Loucy (cell line): ENCODE measurements at regions not wholly inside any gene's neighbourhood (a gene's known extent, or its start where the extent isn't known, plus 50 kb on each side); places are given as distances from the start of the nearest gene placed in this dataset.

ENCODE experiments used
- H2AFZ ChIP-seq: fragments of 200-600 bp; sonication (generic); 2 replicates; pipeline ENCODE4 v1.6.0; 2016; ENCODE audit warnings: antibody characterized with exemption, mild to moderate bottlenecking, low read length, moderate library complexity
- H3F3A ChIP-seq: fragments of 200-600 bp; 2 replicates; pipeline ENCODE4 v1.6.0; 2016; ENCODE audit warnings: antibody characterized with exemption, low read depth, mild to moderate bottlenecking
- H3K27me3 ChIP-seq: fragments of 200-600 bp; sonication (generic); 2 replicates; pipeline ENCODE4 v1.6.1; 2014; ENCODE audit warnings: low read length, mild to moderate bottlenecking; ENCODE audit not compliant: insufficient read depth, poor library complexity, severe bottlenecking
- H3K36me3 ChIP-seq: fragments of 200-600 bp; sonication (generic); 2 replicates; pipeline ENCODE4 v1.6.1; 2016; ENCODE audit warnings: low read length; ENCODE audit not compliant: insufficient read depth
- H3K4me1 ChIP-seq: fragments of 200-600 bp; sonication (generic); 2 replicates; pipeline ENCODE4 v1.5.1; 2014; ENCODE audit warnings: low read length, mild to moderate bottlenecking; ENCODE audit not compliant: insufficient read depth, poor library complexity, severe bottlenecking
- H3K4me2 ChIP-seq: fragments of 200-600 bp; sonication (generic); 2 replicates; pipeline ENCODE4 v1.6.0; 2014; ENCODE audit warnings: antibody characterized with exemption, low read length, low read depth, mild to moderate bottlenecking; ENCODE audit not compliant: poor library complexity, severe bottlenecking
- H3K4me3 ChIP-seq: fragments of 200-600 bp; sonication (generic); 2 replicates; pipeline ENCODE4 v1.5.1; 2014; ENCODE audit warnings: low read length, mild to moderate bottlenecking, mixed read lengths; ENCODE audit not compliant: poor library complexity, severe bottlenecking
- H3K79me2 ChIP-seq: fragments of 200-600 bp; sonication (generic); 2 replicates; pipeline ENCODE4 v1.6.1; 2014; ENCODE audit warnings: low read length; ENCODE audit not compliant: insufficient read depth
- H3K9ac ChIP-seq: fragments of 200-600 bp; sonication (generic); 2 replicates; pipeline ENCODE4 v1.6.0; 2014; ENCODE audit warnings: mild to moderate bottlenecking, low read depth, low read length, moderate library complexity; ENCODE audit not compliant: poor library complexity, severe bottlenecking
- H3K9me2 ChIP-seq: fragments of 200-600 bp; sonication (generic); replicated peaks from 2 replicates; pipeline ENCODE4 v1.6.1; 2016; ENCODE audit warnings: low read depth, low read length, mixed read lengths
- H3K9me3 ChIP-seq: fragments of 200-600 bp; sonication (generic); 2 replicates; pipeline ENCODE4 v1.6.1; 2014; ENCODE audit warnings: mild to moderate bottlenecking, antibody characterized with exemption, low read length, low read depth; ENCODE audit not compliant: insufficient read depth
- H4K20me1 ChIP-seq: fragments of 200-600 bp; sonication (generic); 2 replicates; pipeline ENCODE4 v1.6.0; 2014; ENCODE audit warnings: antibody characterized with exemption, low read length, mild to moderate bottlenecking; ENCODE audit not compliant: insufficient read depth, poor library complexity, severe bottlenecking
- CTCF ChIP-seq: fragments of 200-600 bp; sonication (generic); conservative IDR thresholded peaks from 2 replicates; pipeline ENCODE4 v1.5.1; 2014; ENCODE audit warnings: mild to moderate bottlenecking, antibody characterized with exemption, low read length
- EZH2phosphoT487 ChIP-seq: fragments of 200-600 bp; IDR thresholded peaks from 2 replicates; pipeline ENCODE4 v1.6.1; 2018; ENCODE audit warnings: antibody characterized with exemption, mild to moderate bottlenecking, moderate library complexity, borderline replicate concordance

- TF ChIP-seq CTCF (no peak), EZH2phosphoT487 (no peak)
Observed at GRCh38 chr6:113642001-113642713, 215.0 kb upstream of the MARCKS start.

GRCh38 chr6:113642714-113643406, 214.3 kb upstream of the MARCKS start:
- Histone ChIP-seq H3K79me2 (no peaks in the 10 kb centered on the region), H3K4me2 (no peak overlapping the region), H3K4me3 (no peak overlapping the region), H2AFZ (no peak overlapping the region), H3F3A (no peaks in the 10 kb centered on the region), H3K36me3 (no peaks in the 10 kb centered on the region), H4K20me1 (no peaks in the 10 kb centered on the region), H3K9me2 (no peaks in the 10 kb centered on the region), H3K27me3 (no peaks in the 10 kb centered on the region), H3K4me1 (no peaks in the 10 kb centered on the region), H3K9me3 (no peaks in the 10 kb centered on the region), H3K9ac (no peak overlapping the region)
- no peak for TF ChIP-seq CTCF
- no peak for TF ChIP-seq EZH2phosphoT487

More at GRCh38 chr6:113642001-113642713, 215.0 kb upstream of the MARCKS start:
- no peak overlapping the region for H3K9ac ChIP-seq
- no peak overlapping the region for H3K4me3 ChIP-seq
- H2AFZ ChIP-seq = no peak overlapping the region
- no peaks in the 10 kb centered on the region for H3K79me2 ChIP-seq
- H3K9me3 ChIP-seq = no peaks in the 10 kb centered on the region
- H4K20me1 ChIP-seq = no peaks in the 10 kb centered on the region
- no peaks in the 10 kb centered on the region for H3K9me2 ChIP-seq
- no peaks in the 10 kb centered on the region for H3K27me3 ChIP-seq
- H3K4me2 ChIP-seq = no peak overlapping the region
- no peaks in the 10 kb centered on the region for H3K4me1 ChIP-seq
- H3F3A ChIP-seq = no peaks in the 10 kb centered on the region
- H3K36me3 ChIP-seq = no peaks in the 10 kb centered on the region

GRCh38 chr6:113643407-113643770, 213.8 kb upstream of the MARCKS start:
- Histone ChIP-seq H3K4me1 (no peaks in the 10 kb centered on the region), H3K36me3 (no peaks in the 10 kb centered on the region), H3K9me2 (no peaks in the 10 kb centered on the region), H3K4me2 (no peak overlapping the region), H3K9me3 (no peaks in the 10 kb centered on the region), H3K4me3 (no peak overlapping the region), H3K9ac (no peak overlapping the region), H3K27me3 (no peaks in the 10 kb centered on the region), H4K20me1 (no peaks in the 10 kb centered on the region), H2AFZ (no peak overlapping the region), H3F3A (no peaks in the 10 kb centered on the region), H3K79me2 (no peaks in the 10 kb centered on the region)
- no peak for TF ChIP-seq EZH2phosphoT487
- TF ChIP-seq CTCF = no peak
